H1 (cell line): ENCODE measurements at regions not wholly inside any gene's neighbourhood (a gene's known extent, or its start where the extent isn't known, plus 50 kb on each side); places are given as distances from the start of the nearest gene placed in this dataset.

ENCODE experiments used
- BRCA1 ChIP-seq: IDR thresholded peaks from 2 replicates; pipeline ENCODE4 v1.6.1; 2012; ENCODE audit warnings: low read depth, low read length, improper control_type of control experiment

DNA sequence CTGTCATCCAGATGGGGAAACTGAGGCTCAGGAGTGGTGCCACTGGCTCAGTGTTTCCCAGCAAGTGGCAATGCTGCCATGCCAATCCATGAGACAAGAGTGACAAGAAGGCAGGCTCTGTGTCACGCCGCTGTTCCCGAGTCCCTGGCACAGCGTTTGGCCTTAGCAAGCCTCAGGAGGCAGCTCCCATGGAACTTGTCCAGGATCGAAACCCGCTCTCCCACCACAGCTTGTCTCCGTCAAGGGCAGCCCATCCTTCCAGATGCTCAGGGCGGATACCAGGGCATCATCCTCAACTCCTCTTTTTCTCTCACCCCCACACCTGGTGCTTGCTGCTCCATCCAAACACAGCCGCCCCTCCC is 110.6 kb upstream of the PTPN1 start (continued):
- no peak for TF ChIP-seq BRCA1
